Natural killer cell (primary cell): ENCODE measurements at regions not wholly inside any gene's neighbourhood (a gene's known extent, or its start where the extent isn't known, plus 50 kb on each side); places are given as distances from the start of the nearest gene placed in this dataset.

ENCODE experiments used
- ATAC-seq, 3 donors: fragments of 150-1000 bp in 2 of 3; fragments of 200-7000 bp in 1 of 3; cut with Tn5 transposase; 1 replicate in 1 of 3; 2 replicates in 2 of 3; pipeline ENCODE4 v1.10.0; 2021; ENCODE audit warnings: mild to moderate bottlenecking in 2 of 3, moderate library complexity in 2 of 3
- DNase-seq, 2 donors: peaks; one replicate each; pipeline versions ENCODE4 v3.0.0 to v3.0.0-alpha.2; 2013 to 2021; ENCODE audit warnings: mixed read lengths in 1 of 2
- H3K27ac ChIP-seq: one replicate; pipeline ENCODE4 v1.5.1; 2013; ENCODE audit warnings: mild to moderate bottlenecking, low read length
- H3K27me3 ChIP-seq: one replicate; pipeline ENCODE4 v1.6.1; 2013; ENCODE audit warnings: low read length; ENCODE audit not compliant: control insufficient read depth, insufficient read depth
- H3K36me3 ChIP-seq: one replicate; pipeline ENCODE4 v1.6.1; 2013; ENCODE audit warnings: low read length; ENCODE audit not compliant: control insufficient read depth, insufficient read depth
- H3K4me1 ChIP-seq: one replicate; pipeline ENCODE4 v1.6.1; 2013; ENCODE audit warnings: low read length; ENCODE audit not compliant: control insufficient read depth, insufficient read depth
- H3K4me3 ChIP-seq: one replicate; pipeline ENCODE4 v1.5.1; 2013; ENCODE audit warnings: low read length
- H3K9me3 ChIP-seq: one replicate; pipeline ENCODE4 v1.6.1; 2013; ENCODE audit warnings: low read length; ENCODE audit not compliant: control insufficient read depth, insufficient read depth
- H3K27ac Mint-ChIP-seq, 2 donors: one replicate each; pipeline ENCODE4 v1.8.0; 2022; ENCODE audit warnings: mild to moderate bottlenecking in 2 of 2, mixed read lengths in 2 of 2, moderate library complexity in 1 of 2
- H3K27me3 Mint-ChIP-seq, 2 donors: one replicate each; pipeline ENCODE4 v1.8.0; 2022; ENCODE audit warnings: low read depth in 2 of 2, mixed read lengths in 2 of 2
- H3K36me3 Mint-ChIP-seq: one replicate; pipeline ENCODE4 v1.8.0; 2022; ENCODE audit warnings: mixed read lengths
- H3K4me1 Mint-ChIP-seq, 2 donors: one replicate each; pipeline ENCODE4 v1.8.0; 2022; ENCODE audit warnings: mixed read lengths in 2 of 2
- H3K4me3 Mint-ChIP-seq: one replicate; pipeline ENCODE4 v1.8.0; 2022; ENCODE audit warnings: mild to moderate bottlenecking, moderate library complexity, mixed read lengths
- H3K9me3 Mint-ChIP-seq, 2 donors: one replicate each; pipeline ENCODE4 v1.8.0; 2022; ENCODE audit warnings: mixed read lengths in 2 of 2
- WGBS: methylation state at CpG from one replicate; pipeline ENCODE4 v1.1.7; 2013; ENCODE audit warnings: missing lambda C conversion rate; ENCODE audit not compliant: insufficient coverage; 5-methylcytosine and 5-hydroxymethylcytosine counted together
- intact Hi-C: fragments of 100-400 bp; cut with micrococcal nuclease; formaldehyde crosslinking; loops from one replicate; pipeline ENCODE4 v1.14.2; 2022
- TF ChIP-seq, protein P1 (sequence below): fragments of 200-600 bp; IDR thresholded peaks from one replicate; pipeline ENCODE4 v1.8.0; 2022; ENCODE audit warnings: antibody characterized with exemption

DNA sequence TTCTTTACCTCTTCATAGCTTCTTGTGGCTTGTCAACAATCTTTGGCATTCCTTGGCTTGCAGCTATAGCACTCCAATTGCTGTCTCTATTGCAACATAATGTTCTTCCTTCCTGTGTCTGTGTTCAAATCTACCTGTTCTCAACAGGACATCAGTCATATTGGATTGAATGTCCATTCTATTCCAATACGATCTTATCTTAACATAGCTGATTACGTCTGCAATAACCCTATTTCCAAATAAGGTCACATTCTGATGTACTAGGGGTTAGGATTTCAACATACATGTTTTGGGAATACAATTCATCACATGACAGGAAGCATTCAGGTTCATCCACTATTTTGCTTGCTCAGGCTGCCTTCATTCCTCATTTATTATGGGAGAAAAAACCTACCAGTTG is 684.4 kb upstream of the CITED2 start:
- intact Hi-C loops = no loop called here
- ATAC-seq = no peak
- Mint-ChIP-seq H3K27ac (no peak overlapping the region), H3K36me3 (no peaks in the 10 kb centered on the region), H3K9me3 (no peaks in the 10 kb centered on the region), H3K27me3 (peaks cover 0 to 3% of the 10 kb centered on the region in 2 donors), H3K4me3 (no peak overlapping the region), H3K4me1 (no peaks in the 10 kb centered on the region)
- Histone ChIP-seq H3K4me3 (no peak overlapping the region), H3K9me3 (no peaks in the 10 kb centered on the region), H3K27ac (no peak overlapping the region), H3K36me3 (no peaks in the 10 kb centered on the region), H3K27me3 (no peaks in the 10 kb centered on the region), H3K4me1 (no peaks in the 10 kb centered on the region)
- TF ChIP-seq, protein P1, sequence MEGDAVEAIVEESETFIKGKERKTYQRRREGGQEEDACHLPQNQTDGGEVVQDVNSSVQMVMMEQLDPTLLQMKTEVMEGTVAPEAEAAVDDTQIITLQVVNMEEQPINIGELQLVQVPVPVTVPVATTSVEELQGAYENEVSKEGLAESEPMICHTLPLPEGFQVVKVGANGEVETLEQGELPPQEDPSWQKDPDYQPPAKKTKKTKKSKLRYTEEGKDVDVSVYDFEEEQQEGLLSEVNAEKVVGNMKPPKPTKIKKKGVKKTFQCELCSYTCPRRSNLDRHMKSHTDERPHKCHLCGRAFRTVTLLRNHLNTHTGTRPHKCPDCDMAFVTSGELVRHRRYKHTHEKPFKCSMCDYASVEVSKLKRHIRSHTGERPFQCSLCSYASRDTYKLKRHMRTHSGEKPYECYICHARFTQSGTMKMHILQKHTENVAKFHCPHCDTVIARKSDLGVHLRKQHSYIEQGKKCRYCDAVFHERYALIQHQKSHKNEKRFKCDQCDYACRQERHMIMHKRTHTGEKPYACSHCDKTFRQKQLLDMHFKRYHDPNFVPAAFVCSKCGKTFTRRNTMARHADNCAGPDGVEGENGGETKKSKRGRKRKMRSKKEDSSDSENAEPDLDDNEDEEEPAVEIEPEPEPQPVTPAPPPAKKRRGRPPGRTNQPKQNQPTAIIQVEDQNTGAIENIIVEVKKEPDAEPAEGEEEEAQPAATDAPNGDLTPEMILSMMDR = no peak
- no peak for DNase-seq
- no CpG with 5 or more reads among the region's 2 CpGs for WGBS

DNA sequence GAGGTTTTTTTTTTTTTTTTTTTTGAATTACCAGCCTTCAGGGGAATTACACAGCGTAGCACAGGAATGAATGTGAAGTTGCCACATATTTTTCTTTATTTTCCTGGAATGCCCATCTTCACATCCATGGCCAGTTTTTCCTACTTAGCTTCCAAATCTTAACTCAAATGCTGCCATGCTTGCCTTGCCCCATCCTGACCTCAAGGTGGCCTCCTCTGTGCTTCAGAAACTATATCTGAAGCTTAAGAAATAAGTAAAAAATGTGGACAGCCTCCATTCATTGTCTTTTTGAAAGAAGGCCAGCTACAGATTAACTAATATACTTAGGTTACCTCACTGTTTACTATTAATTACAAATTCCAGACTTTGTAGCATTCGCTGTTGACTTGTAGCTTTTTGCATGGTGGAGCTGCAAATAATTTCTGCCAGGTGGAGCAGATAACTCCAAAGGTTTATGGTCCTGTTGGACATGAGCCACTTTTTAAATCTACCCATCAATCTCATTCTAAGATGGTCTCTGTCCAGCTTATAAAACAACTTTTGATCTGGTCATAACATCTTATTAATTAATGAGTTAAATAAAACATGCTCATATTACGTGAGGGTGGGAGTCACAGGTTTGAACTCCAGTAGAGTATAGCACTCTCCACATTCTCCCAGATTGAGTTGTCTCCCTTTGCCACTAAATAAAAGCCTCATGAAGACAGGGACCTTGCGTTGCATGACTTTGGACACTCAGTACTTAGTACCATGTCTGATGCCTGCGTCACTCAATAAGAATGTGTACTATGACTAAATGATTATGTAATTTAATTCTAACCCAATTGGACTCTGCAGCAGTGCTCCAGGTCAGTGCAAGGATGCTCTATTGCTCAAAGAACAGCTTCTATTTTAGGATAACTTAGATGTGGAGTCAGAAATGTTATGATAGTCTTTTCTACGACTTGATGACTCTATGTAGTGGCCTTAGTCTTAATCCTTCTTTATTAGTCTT is 678.6 kb upstream of the CITED2 start:
- Histone ChIP-seq H3K36me3 (no peaks in the 10 kb centered on the region), H3K27me3 (no peaks in the 10 kb centered on the region), H3K4me3 (no peak overlapping the region), H3K27ac (no peak overlapping the region), H3K4me1 (no peaks in the 10 kb centered on the region), H3K9me3 (no peaks in the 10 kb centered on the region)
- Mint-ChIP-seq H3K4me3 (no peak overlapping the region), H3K36me3 (no peaks in the 10 kb centered on the region), H3K27ac (no peak overlapping the region), H3K27me3 (peaks cover 0 to 8% of the 10 kb centered on the region in 2 donors), H3K4me1 (no peaks in the 10 kb centered on the region), H3K9me3 (no peaks in the 10 kb centered on the region)
- ATAC-seq = no peak
- no peak for DNase-seq
- 85% methylated on average over 4 of the region's 6 CpGs for WGBS
- intact Hi-C loops = no loop called here
- TF ChIP-seq, protein P1 = no peak

DNA sequence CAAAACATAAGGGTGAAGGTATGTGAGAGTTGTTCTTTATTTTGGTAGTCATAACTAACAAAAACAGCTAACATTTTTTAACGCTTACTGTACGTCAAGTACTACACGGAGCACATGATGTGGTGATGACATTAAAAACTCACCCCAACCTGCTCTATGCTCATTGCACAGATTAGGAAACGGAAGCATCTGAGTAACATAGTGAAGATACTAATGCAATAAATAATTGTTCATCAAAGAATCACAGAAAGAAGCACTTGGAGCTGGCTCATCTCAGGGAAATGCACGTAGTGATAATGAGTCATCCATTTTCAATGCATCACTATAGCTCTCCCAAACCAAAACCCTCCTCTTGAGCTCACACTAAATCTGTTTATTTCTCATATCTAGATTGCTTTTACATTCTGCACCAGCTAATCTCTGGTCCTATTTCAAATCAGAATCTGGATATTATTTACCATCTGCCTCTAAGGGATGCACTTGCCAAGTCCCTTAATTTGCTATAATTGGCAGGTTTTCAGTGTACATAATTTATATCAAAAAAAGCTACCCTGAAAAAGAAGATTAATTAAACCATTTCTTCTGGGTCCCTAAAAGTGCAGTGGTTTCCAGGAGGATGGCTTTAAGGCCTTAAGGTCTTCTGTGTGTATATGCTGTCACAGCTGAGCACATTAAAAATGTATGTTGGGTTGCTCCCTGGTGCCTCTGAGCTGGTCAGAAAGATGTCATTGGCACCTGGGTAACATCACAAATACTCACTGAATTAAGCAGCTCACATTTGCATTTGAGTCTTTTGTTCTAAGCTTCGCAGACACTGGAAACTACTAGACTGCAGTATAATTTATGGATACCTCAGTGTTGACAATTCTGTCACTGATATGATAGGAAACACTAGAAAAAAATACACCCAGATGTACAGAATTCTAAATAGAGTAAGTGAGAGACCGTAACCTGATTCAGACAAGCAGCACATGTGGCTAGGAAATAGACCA is 677.4 kb upstream of the CITED2 start:
- 98% methylated on average over 5 of the region's 7 CpGs for WGBS
- Mint-ChIP-seq H3K27ac (no peak overlapping the region), H3K27me3 (peaks cover 0 to 8% of the 10 kb centered on the region in 2 donors), H3K36me3 (no peaks in the 10 kb centered on the region), H3K9me3 (no peaks in the 10 kb centered on the region), H3K4me3 (no peak overlapping the region), H3K4me1 (no peaks in the 10 kb centered on the region)
- H3K4me3 ChIP-seq = no peak overlapping the region
- intact Hi-C loops = no loop called here
- ATAC-seq (no peak), DNase-seq (no peak)
- H3K36me3 ChIP-seq = no peaks in the 10 kb centered on the region
- H3K27me3 ChIP-seq = no peaks in the 10 kb centered on the region
- no peak overlapping the region for H3K27ac ChIP-seq
- no peaks in the 10 kb centered on the region for H3K4me1 ChIP-seq
- TF ChIP-seq, protein P1 = no peak
- H3K9me3 ChIP-seq = no peaks in the 10 kb centered on the region
